Ovary (tissue), 7 donors: ENCODE measurements at regions not wholly inside any gene's neighbourhood (a gene's known extent, or its start where the extent isn't known, plus 50 kb on each side); places are given as distances from the start of the nearest gene placed in this dataset.

ENCODE experiments used
- DNase-seq, 5 donors: peaks; one replicate each; pipeline ENCODE4 v3.0.0-alpha.2; 2019 to 2020
- H3K27ac ChIP-seq, 2 donors: fragments of 200-600 bp; one replicate each; pipeline versions ENCODE4 v1.5.1 to v1.8.0; 2019 to 2022
- H3K27me3 ChIP-seq: fragments of 200-600 bp; one replicate; pipeline ENCODE4 v1.8.0; 2022
- H3K36me3 ChIP-seq: fragments of 200-600 bp; sonication (generic); one replicate; pipeline ENCODE4 v1.5.1; 2019
- H3K4me1 ChIP-seq: one replicate; pipeline ENCODE4 v1.8.1; 2013; ENCODE audit warnings: mild to moderate bottlenecking, moderate library complexity; ENCODE audit not compliant: insufficient read depth
- H3K4me3 ChIP-seq: fragments of 200-600 bp; sonication (generic); one replicate; pipeline ENCODE4 v1.5.1; 2017
- H3K9me3 ChIP-seq, 2 donors: fragments of 200-600 bp in 1 of 2; sonication (generic) in 1 of 2; one replicate each; pipeline versions ENCODE4 v1.5.1 to v1.8.1; 2013 to 2019; ENCODE audit warnings: mild to moderate bottlenecking in 1 of 2, moderate library complexity in 1 of 2
- CTCF ChIP-seq, 3 donors: fragments of 450-650 bp in 2 of 3; fragments of 200-600 bp in 1 of 3; IDR thresholded peaks; one replicate each; pipeline versions ENCODE4 v1.5.1 to v1.8.0; 2016 to 2022; ENCODE audit warnings: antibody characterized with exemption in 3 of 3, mild to moderate bottlenecking in 1 of 3
- EP300 ChIP-seq: sonication (generic); formaldehyde crosslinking; IDR thresholded peaks from one replicate; pipeline ENCODE4 v1.6.1; 2017; ENCODE audit warnings: antibody characterized with exemption
- POLR2A ChIP-seq: fragments of 450-650 bp; IDR thresholded peaks from one replicate; pipeline ENCODE4 v1.6.1; 2017; ENCODE audit warnings: antibody characterized with exemption, mild to moderate bottlenecking, moderate library complexity
- WGBS, 3 donors: extraction: QIAGEN DNeasy Blood & Tissue Kit in 1 of 3; methylation state at CpG; one replicate each; pipeline versions ENCODE4 v1.1.5 to v1.1.7; 2013 to 2017; 5-methylcytosine and 5-hydroxymethylcytosine counted together
- intact Hi-C, 4 donors: fragments of 100-400 bp; cut with DNase I; formaldehyde crosslinking; loops; one replicate each; pipeline versions ENCODE4 v1.11.0 to v1.15.1; 2022 to 2023
- donor health status: DM: no; HTN: no; CAD: no; lungs with moderate emphysema.
- donor health status: DM: no; HTN: no; CAD: no.
- donor health status: Bipolar disorder and iron deficiency.
- donor health status: DM: no; HTN: no; CAD: no.
- donor health status: DM: yes; HTN: yes; CAD: no.

GRCh38 chr16:26969589-26970231, 97.0 kb upstream of the C16orf82 start:
- Histone ChIP-seq H3K27me3 (no peaks in the 10 kb centered on the region), H3K27ac (no peak overlapping the region), H3K9me3 (no peaks in the 10 kb centered on the region), H3K4me1 (no peaks in the 10 kb centered on the region), H3K4me3 (no peak overlapping the region), H3K36me3 (no peaks in the 10 kb centered on the region)
- 66 to 75% (median 71%) methylated on average over 6 of the region's 6 CpGs for WGBS, 3 donors
- no peak for TF ChIP-seq CTCF (IDR thresholded peaks at IDR 0.05)
- no peak for TF ChIP-seq POLR2A
- TF ChIP-seq EP300: no peak
- DNase-seq: no peak
- intact Hi-C loops: loop anchor here in 1 of 4 donors (10.0 kb wide), 1 partner anchor 745 kb away; no protein-coding TSS in a partner anchor

- 79 to 86% (median 85%) methylated on average over 3 of the region's 3 CpGs for WGBS, 3 donors
- Histone ChIP-seq H3K27me3 (no peaks in the 10 kb centered on the region), H3K27ac (no peak overlapping the region), H3K9me3 (no peaks in the 10 kb centered on the region), H3K36me3 (no peaks in the 10 kb centered on the region), H3K4me1 (no peaks in the 10 kb centered on the region), H3K4me3 (no peak overlapping the region)
- no peak for DNase-seq
- TF ChIP-seq EP300 (no peak), CTCF (IDR thresholded peaks at IDR 0.05) (no peak), POLR2A (no peak)
- intact Hi-C loops: loop anchor here in 1 of 4 donors (10.0 kb wide), 1 partner anchor 745 kb away; no protein-coding TSS in a partner anchor
These were observed 96.4 kb upstream of the C16orf82 start for GRCh38 chr16:26970292-26970691.

GRCh38 chr16:26976873-26977272, 89.9 kb upstream of the C16orf82 start:
- WGBS, 3 donors: 64 to 73% (median 69%) methylated on average over 5 of the region's 5 CpGs
- Histone ChIP-seq H3K27me3 (no peaks in the 10 kb centered on the region), H3K36me3 (no peaks in the 10 kb centered on the region), H3K9me3 (no peaks in the 10 kb centered on the region), H3K27ac (no peak overlapping the region), H3K4me3 (no peak overlapping the region), H3K4me1 (no peaks in the 10 kb centered on the region)
- no peak for DNase-seq
- TF ChIP-seq EP300: no peak
- TF ChIP-seq POLR2A: no peak
- TF ChIP-seq CTCF (IDR thresholded peaks at IDR 0.05): no peak
- intact Hi-C loops: loop anchor here in 1 of 4 donors (10.0 kb wide), 1 partner anchor 738 kb away; no protein-coding TSS in a partner anchor

GRCh38 chr16:26981266-26981938, 85.3 kb upstream of the C16orf82 start:
- Histone ChIP-seq H3K27ac (no peak overlapping the region), H3K4me3 (no peak overlapping the region), H3K27me3 (no peaks in the 10 kb centered on the region), H3K9me3 (no peaks in the 10 kb centered on the region), H3K4me1 (no peaks in the 10 kb centered on the region), H3K36me3 (no peaks in the 10 kb centered on the region)
- no peak for DNase-seq
- TF ChIP-seq POLR2A (no peak), CTCF (IDR thresholded peaks at IDR 0.05) (no peak), EP300 (no peak)
- 20 to 38% (median 36%) methylated on average over 8 of the region's 8 CpGs for WGBS, 3 donors
- intact Hi-C loops: no loop called here
